ENCODE measurements at regions not wholly inside any gene's neighbourhood (a gene's known extent, or its start where the extent isn't known, plus 50 kb on each side); places are given as distances from the start of the nearest gene placed in this dataset.

GRCh38 chr15:29945943-29946596 is 123.8 kb upstream of the TJP1 start:
- DNase-seq = no peak

GRCh38 chr15:29944925-29945324 is 122.7 kb upstream of the TJP1 start:
- no peak for DNase-seq

GRCh38 chr15:29942548-29942947 is 120.3 kb upstream of the TJP1 start:
- no peak for DNase-seq

- no peak for DNase-seq
Observed at GRCh38 chr15:29942143-29942542, 119.9 kb upstream of the TJP1 start.

- no peak for DNase-seq
Observed at GRCh38 chr15:29939404-29939803, 117.1 kb upstream of the TJP1 start.

GRCh38 chr15:29938361-29939335 is 116.4 kb upstream of the TJP1 start:
- DNase-seq = no peak

- DNase-seq = no peak
Observed at GRCh38 chr15:29937956-29938355, 115.7 kb upstream of the TJP1 start.

GRCh38 chr15:29936353-29937049 is 114.2 kb upstream of the TJP1 start:
- no peak for DNase-seq

- no peak for DNase-seq
Observed at GRCh38 chr15:29935296-29936004, 113.2 kb upstream of the TJP1 start.

- no peak for DNase-seq
Observed at GRCh38 chr15:29934251-29934650, 112.0 kb upstream of the TJP1 start.

- DNase-seq = no peak
Observed at GRCh38 chr15:29933042-29933803, 111.0 kb upstream of the TJP1 start.

- no peak for DNase-seq
Observed at GRCh38 chr15:29926083-29926388, 103.8 kb upstream of the TJP1 start.

GRCh38 chr15:29925227-29926082 is 103.2 kb upstream of the TJP1 start:
- DNase-seq = peak; percentile 42

- no peak for DNase-seq
Observed at GRCh38 chr15:29924750-29925149, 102.5 kb upstream of the TJP1 start.

GRCh38 chr15:29922191-29922590 is 99.9 kb upstream of the TJP1 start:
- no peak for DNase-seq

- DNase-seq = no peak
Observed at GRCh38 chr15:29921130-29921601, 98.9 kb upstream of the TJP1 start.

GRCh38 chr15:29920515-29920914 is 98.2 kb upstream of the TJP1 start:
- peak; percentile 49 for DNase-seq

- no peak for DNase-seq
Observed at GRCh38 chr15:29919380-29919881, 97.2 kb upstream of the TJP1 start.

GRCh38 chr15:29917600-29918597 is 95.6 kb upstream of the TJP1 start:
- DNase-seq = no peak

GRCh38 chr15:29914511-29914926 is 92.3 kb upstream of the TJP1 start:
- DNase-seq = no peak

Data from 8988T (cell line).